Stimulated activated CD4-positive, alpha-beta T cell treated with anti-CD3 and anti-CD28 coated beads, Interleukin-4, amount 100 ng/mL, for 4 hours (primary cell): ENCODE measurements at regions not wholly inside any gene's neighbourhood (a gene's known extent, or its start where the extent isn't known, plus 50 kb on each side); places are given as distances from the start of the nearest gene placed in this dataset.

ENCODE experiments used
- DNase-seq, 2 experiments: peaks; one replicate each; pipeline ENCODE4 v3.0.0-alpha.2; 2020

DNA sequence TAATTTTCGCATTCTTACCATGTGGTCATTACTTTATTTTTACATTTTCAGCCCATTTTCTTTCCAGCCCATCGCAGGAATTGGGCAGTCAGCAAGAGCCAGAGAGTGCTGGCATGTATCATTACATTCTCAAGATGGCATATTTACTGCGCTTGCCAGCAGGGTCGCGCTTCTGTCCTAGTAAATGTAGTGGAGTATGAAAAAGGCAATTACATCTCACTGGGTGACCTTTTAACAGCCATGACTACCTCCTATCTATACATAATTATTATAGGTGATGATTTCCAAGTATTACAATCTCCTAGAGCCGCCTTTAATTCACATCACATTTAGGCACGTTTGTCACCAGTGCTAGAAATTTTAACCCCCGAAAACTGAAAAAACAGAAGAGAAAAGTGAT, 433.7 kb upstream of the MGMT start:
- no peak for DNase-seq

DNA sequence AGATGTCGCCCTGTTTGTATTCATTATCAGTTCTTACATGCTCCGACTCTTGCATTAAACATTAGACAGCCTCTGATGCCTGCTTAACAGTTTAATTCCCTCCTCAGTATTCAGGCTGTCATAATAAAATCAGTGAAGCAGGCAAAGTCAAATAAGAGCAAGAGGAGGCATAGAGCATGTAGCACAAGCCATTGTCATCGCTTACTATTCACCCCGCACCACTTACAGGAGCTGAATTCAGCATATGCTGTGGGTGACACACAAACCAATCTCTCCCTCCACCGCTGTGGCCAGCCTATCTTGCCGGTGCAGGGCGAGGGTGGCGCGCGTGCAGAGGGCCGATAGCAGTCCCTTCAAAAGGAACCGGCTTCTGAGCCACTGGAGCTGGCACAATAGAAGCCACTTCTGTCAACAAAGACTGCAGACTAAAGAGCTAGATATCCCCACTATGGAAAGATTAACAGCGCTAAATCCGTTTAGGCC, 433.2 kb upstream of the MGMT start:
- DNase-seq, result no peak

DNA sequence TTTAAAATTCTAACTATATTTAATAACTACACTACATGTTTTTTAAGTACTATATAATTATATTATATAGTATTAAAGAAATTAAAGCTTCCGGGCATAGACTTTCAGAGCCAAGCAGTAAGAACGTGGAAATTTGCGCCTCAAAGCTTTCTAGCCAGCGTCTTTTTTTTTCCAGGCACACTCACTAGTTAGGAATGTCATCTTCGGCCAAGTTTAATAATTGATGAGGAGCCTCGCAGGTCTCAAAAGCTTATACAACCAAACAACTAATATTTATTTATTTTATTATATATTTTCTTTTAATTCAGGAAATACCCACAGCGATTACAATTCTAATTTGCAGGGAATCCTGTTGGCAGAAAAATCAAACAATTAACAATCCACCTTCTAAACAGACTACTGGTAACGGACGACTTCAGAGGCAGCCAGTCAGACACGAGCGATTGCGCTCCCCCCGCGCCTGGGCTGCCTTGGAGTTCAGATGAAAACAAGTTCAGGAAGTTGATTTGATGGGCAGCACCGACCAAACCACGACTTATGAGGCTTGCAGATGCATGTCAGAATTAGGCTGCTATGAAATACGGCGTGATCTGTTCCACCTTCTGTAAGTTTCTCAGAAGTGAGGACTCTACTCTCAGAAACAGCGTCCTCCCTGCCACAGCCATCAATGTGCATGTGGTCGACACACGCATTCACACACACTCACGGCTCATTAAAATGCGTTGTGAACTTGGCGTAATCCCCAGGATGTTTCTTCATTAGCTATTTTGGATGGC, 431.8 kb upstream of the MGMT start:
- DNase-seq, result peak; percentile 20 to 35

GRCh38 chr10:129038522-129038921, 428.5 kb upstream of the MGMT start:
- DNase-seq, result no peak

DNA sequence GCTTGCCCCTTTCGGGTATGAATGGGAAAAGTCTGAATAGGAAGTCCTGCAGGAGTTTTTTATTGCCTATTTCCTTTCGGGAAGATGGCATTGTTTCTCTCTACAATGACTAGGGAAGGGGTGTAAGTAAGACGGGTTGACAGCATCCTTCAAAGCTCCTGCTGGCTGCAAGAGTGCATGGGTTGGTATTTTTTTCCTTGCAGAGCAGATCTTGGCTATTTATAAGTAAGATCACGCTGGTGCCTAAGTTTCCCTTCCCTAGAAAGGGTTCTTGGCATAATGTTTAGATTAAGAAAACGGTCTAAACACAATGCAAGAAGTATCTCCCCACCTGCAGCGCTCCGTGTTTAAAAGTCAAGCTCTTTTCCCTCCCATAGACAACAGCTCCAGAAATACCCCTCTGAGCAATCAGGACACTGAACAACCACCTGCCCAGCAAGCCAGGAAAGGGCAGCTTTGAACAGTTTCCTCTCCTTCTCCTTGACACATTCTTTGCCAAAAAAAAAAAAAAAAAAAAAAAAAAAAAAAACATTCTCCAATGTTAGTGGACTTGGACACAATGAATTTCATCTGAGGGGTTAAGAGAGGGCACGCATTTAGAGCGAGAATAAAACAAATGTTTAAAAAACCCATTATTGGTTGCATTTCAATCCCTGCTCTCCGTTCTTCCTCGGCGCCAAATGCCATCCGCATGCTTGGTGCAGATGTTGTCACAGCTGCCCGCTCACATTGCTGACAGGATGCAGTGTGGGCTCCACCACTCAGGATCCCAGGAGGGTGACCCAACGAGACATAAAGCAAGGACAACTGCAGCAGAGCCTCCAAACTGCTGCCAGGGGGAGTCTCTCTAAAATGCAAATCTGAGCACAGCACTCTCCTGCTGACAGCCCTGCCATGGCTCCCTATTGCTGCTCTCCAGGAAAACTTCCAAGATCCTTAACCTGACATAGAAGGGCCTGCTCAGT, 427.4 kb upstream of the MGMT start:
- no peak for DNase-seq

- DNase-seq, result no peak
Measured at GRCh38 chr10:129040377-129040776, 426.7 kb upstream of the MGMT start.

DNA sequence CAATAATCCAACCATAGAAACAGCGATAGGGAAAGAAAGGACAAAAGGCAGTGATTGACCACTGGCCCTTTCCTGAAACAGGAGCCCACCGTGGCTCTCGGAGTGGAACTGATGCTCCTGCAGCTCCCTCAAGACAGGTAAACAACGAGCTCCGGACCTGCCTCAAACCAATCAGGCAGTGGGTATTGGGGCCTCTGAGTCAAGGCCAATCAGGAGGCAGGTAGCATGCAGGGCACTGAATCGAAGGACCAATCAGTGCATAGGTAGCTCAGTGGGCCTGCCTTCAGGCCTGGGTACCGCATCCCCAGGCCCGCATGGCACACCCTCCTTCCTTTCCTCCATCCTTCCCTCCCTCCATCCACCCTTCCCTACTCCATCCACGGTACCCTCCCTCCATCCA, 425.1 kb upstream of the MGMT start:
- DNase-seq, result no peak

- DNase-seq, result no peak
Measured at GRCh38 chr10:129042776-129043595, 424.1 kb upstream of the MGMT start.

- no peak for DNase-seq
Measured at GRCh38 chr10:129043691-129044090, 423.4 kb upstream of the MGMT start.

DNA sequence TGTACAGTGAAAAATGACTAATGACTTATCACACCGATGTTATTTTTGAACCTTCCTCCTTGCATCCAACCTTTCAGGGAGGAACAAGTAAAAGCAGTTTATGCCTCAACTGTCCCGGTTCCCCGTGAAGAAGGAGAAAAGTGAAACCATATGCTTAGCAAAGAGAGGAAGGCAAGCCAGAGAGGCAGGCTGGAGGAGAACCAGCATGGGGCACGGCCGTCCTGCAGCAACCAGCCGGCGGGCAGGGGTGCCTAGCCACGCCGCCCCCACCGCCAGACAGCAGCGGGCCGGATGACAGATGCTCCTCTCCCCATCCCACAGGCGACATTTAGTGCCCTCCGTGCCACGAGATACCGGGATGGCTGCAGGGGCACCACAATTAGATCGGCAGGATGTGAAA, 421.4 kb upstream of the MGMT start:
- no peak for DNase-seq

- DNase-seq, result no peak
Measured at GRCh38 chr10:129046065-129046681, 420.9 kb upstream of the MGMT start.

DNA sequence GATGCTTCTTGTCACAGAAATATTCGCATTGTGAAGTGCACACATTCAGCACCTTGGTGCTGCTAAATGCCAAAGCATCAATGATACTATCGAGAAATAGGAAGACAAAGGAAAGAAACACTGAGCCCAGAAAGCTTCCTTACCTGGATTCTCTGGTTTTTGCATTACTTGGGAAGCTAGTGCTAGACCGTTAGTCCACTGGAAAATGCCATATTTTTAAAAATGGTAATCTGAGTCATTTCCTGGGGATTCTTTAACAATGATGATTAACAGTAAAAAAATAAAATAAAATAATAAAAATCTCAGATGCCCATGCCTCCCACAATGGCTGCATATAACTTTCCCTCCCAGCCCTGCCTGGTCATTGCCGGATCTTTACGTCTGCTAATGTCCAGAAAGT, 420.1 kb upstream of the MGMT start:
- no peak for DNase-seq

GRCh38 chr10:129047600-129047999, 419.4 kb upstream of the MGMT start:
- DNase-seq, result no peak

DNA sequence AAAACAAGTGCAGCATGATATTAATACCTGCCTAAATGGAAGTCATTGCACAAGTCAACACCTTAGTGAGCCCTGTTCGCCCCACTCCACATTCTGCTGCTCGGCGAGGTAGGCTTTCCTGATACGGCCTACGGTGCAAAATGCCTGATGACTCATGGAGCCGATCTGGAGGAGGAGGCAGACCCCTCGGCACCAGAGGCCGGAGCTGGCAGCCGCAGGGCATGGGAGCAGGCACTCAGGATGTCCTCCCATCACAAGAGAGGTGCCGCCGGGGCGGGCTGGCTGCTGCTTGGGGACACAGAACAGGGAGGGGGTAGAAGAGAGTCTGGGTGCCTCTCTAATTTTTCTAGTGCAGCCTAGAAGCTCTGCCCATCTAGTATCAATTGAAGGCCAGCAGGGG, 418.5 kb upstream of the MGMT start:
- DNase-seq, result no peak

DNA sequence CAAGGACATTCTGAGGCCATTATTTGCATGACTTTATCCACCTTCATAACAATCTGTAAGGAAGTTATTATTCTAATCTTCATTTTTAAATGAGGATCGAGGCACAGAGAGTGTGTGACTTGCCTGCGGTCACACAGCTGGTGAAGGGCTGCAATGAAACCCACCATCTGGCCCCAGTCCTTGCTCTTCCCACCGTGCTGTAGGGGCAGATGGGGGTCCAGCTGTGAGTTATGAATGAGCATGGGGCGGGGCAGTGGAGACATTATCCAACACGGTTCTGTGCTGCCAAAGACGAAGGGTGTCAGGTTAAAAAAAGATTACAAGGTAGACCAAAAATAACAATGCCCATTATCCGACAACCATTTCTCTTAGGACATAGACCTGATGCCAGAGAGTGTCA, 417.5 kb upstream of the MGMT start:
- no peak for DNase-seq

DNA sequence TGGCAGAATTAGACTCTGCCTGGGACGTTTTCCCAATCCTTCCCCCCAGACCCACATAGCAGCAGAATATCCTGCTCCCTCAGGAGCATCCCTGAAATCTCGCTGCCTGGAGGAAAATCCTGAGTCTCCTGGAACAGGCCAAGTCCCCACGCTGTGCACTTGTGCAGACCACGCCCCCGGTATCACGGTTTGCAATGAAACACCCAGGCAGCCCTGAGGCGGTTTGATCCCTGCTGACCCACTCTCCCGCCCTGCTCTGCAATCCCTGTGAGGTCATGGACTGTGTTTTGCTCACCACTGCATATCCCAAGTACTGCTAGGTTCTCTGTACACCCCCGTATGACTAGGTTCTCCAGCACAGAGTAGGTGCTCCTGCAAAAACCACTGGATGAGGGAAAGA, 411.8 kb upstream of the MGMT start:
- DNase-seq, result no peak

DNA sequence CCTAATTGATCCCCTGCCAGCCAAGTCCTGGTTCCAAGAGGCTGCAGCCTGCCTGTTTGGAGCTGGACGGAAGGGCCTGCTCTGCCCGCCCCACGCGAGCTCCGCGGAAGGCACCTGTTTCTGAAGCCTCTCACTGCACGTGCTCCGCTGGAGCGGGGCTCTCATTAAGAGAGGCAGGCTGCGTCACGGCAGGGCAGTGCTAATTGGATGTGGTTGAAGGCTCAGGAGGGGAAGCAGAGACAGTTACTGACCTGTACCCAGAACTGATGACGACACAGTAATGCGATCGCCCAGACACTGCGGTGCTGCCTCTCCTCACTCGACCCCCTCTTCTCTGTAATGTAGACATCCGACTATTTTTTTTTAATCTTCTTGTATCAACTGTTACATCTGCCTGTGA, 411.1 kb upstream of the MGMT start:
- no peak for DNase-seq

- DNase-seq, result no peak
Measured at GRCh38 chr10:129056734-129057689, 410.0 kb upstream of the MGMT start.

GRCh38 chr10:129057856-129058663, 409.0 kb upstream of the MGMT start:
- DNase-seq, result peak; percentile 14 to 35

GRCh38 chr10:129058664-129059155, 408.3 kb upstream of the MGMT start:
- DNase-seq, result no peak
